Upper lobe of right lung (tissue), 1 donor: ENCODE measurements at regions not wholly inside any gene's neighbourhood (a gene's known extent, or its start where the extent isn't known, plus 50 kb on each side); places are given as distances from the start of the nearest gene placed in this dataset.

Source experiments
- ATAC-seq: fragments of 200-7000 bp; cut with Tn5 transposase; one replicate; pipeline ENCODE4 v1.9.1; 2020; ENCODE audit warnings: mild to moderate bottlenecking, moderate library complexity
- DNase-seq: peaks from one replicate; pipeline ENCODE4 v3.0.0-alpha.2; 2020
- H3K27ac ChIP-seq: fragments of 200-600 bp; one replicate; pipeline ENCODE4 v1.8.0; 2022
- H3K27me3 ChIP-seq: fragments of 200-600 bp; one replicate; pipeline ENCODE4 v1.8.0; 2022; ENCODE audit warnings: mild to moderate bottlenecking
- H3K36me3 ChIP-seq: fragments of 200-600 bp; one replicate; pipeline ENCODE4 v1.8.0; 2022
- H3K4me1 ChIP-seq: fragments of 200-600 bp; one replicate; pipeline ENCODE4 v1.8.0; 2022
- H3K4me3 ChIP-seq: fragments of 200-600 bp; one replicate; pipeline ENCODE4 v1.8.0; 2022; ENCODE audit warnings: mild to moderate bottlenecking
- H3K9me3 ChIP-seq: fragments of 200-600 bp; one replicate; pipeline ENCODE4 v1.8.0; 2022
- CTCF ChIP-seq: fragments of 200-600 bp; IDR thresholded peaks from one replicate; pipeline ENCODE4 v1.8.0; 2022; ENCODE audit warnings: antibody characterized with exemption
- intact Hi-C: fragments of 100-400 bp; cut with DNase I; formaldehyde crosslinking; loops from one replicate; pipeline ENCODE4 v1.11.0; 2022
- donor health status: DM: no; HTN: yes; CAD: no; lungs with severe emphysema.

- no peak for ATAC-seq
- intact Hi-C loops = no loop called here
Measured at GRCh38 chr1:163924041-163924440, 602.3 kb downstream of the NUF2 start.

GRCh38 chr1:163927493-163927892, 605.7 kb downstream of the NUF2 start:
- no peaks in the 10 kb centered on the region for H3K9me3 ChIP-seq
- H3K36me3 ChIP-seq = no peaks in the 10 kb centered on the region
- TF ChIP-seq CTCF = no peak
- no peak overlapping the region for H3K4me3 ChIP-seq
- intact Hi-C loops = no loop called here
- DNase-seq (no peak), ATAC-seq (no peak)
- no peak overlapping the region for H3K27ac ChIP-seq
- no peaks in the 10 kb centered on the region for H3K4me1 ChIP-seq
- H3K27me3 ChIP-seq = no peaks in the 10 kb centered on the region

More at GRCh38 chr1:163924041-163924440, 602.3 kb downstream of the NUF2 start:
- Histone ChIP-seq H3K27me3 (no peaks in the 10 kb centered on the region), H3K4me3 (no peak overlapping the region), H3K4me1 (no peaks in the 10 kb centered on the region), H3K27ac (no peak overlapping the region), H3K36me3 (no peaks in the 10 kb centered on the region), H3K9me3 (no peaks in the 10 kb centered on the region)
- no peak for TF ChIP-seq CTCF
- DNase-seq = no peak

GRCh38 chr1:163928069-163928468, 606.3 kb downstream of the NUF2 start:
- Histone ChIP-seq H3K4me1 (no peaks in the 10 kb centered on the region), H3K27ac (no peak overlapping the region), H3K36me3 (no peaks in the 10 kb centered on the region), H3K4me3 (no peak overlapping the region), H3K9me3 (no peaks in the 10 kb centered on the region), H3K27me3 (no peaks in the 10 kb centered on the region)
- no peak for DNase-seq
- ATAC-seq = no peak
- TF ChIP-seq CTCF = no peak
- intact Hi-C loops = no loop called here

GRCh38 chr1:163928651-163929050, 606.9 kb downstream of the NUF2 start:
- intact Hi-C loops = no loop called here
- no peak for DNase-seq
- no peak overlapping the region for H3K27ac ChIP-seq

GRCh38 chr1:163932901-163933300, 611.1 kb downstream of the NUF2 start:
- no peak for TF ChIP-seq CTCF
- no peak overlapping the region for H3K4me3 ChIP-seq
- ATAC-seq (no peak), DNase-seq (no peak)
- H3K27me3 ChIP-seq = no peaks in the 10 kb centered on the region
- no peaks in the 10 kb centered on the region for H3K4me1 ChIP-seq
- H3K9me3 ChIP-seq = no peaks in the 10 kb centered on the region
- H3K27ac ChIP-seq = no peak overlapping the region
- intact Hi-C loops = no loop called here
- no peaks in the 10 kb centered on the region for H3K36me3 ChIP-seq

More at GRCh38 chr1:163928651-163929050, 606.9 kb downstream of the NUF2 start:
- H3K4me3 ChIP-seq = no peak overlapping the region
- no peak for TF ChIP-seq CTCF
- no peaks in the 10 kb centered on the region for H3K4me1 ChIP-seq
- ATAC-seq = no peak
- no peaks in the 10 kb centered on the region for H3K36me3 ChIP-seq
- H3K9me3 ChIP-seq = no peaks in the 10 kb centered on the region
- H3K27me3 ChIP-seq = no peaks in the 10 kb centered on the region

- DNase-seq (no peak), ATAC-seq (no peak)
- no peak for TF ChIP-seq CTCF
- Histone ChIP-seq H3K4me3 (no peak overlapping the region), H3K27me3 (no peaks in the 10 kb centered on the region), H3K4me1 (no peaks in the 10 kb centered on the region), H3K9me3 (no peaks in the 10 kb centered on the region), H3K27ac (no peak overlapping the region), H3K36me3 (no peaks in the 10 kb centered on the region)
- intact Hi-C loops = no loop called here
Measured at GRCh38 chr1:163933437-163933836, 611.7 kb downstream of the NUF2 start.
